ENCODE measurements at regions not wholly inside any gene's neighbourhood (a gene's known extent, or its start where the extent isn't known, plus 50 kb on each side); places are given as distances from the start of the nearest gene placed in this dataset.

GRCh38 chr2:14712111-14712510, 79.6 kb downstream of the LRATD1 start:
- no peak for TF ChIP-seq EZH2phosphoT487 (IDR thresholded peaks at IDR 0.05; ENCODE audit: low read depth)
- TF ChIP-seq, protein P1, sequence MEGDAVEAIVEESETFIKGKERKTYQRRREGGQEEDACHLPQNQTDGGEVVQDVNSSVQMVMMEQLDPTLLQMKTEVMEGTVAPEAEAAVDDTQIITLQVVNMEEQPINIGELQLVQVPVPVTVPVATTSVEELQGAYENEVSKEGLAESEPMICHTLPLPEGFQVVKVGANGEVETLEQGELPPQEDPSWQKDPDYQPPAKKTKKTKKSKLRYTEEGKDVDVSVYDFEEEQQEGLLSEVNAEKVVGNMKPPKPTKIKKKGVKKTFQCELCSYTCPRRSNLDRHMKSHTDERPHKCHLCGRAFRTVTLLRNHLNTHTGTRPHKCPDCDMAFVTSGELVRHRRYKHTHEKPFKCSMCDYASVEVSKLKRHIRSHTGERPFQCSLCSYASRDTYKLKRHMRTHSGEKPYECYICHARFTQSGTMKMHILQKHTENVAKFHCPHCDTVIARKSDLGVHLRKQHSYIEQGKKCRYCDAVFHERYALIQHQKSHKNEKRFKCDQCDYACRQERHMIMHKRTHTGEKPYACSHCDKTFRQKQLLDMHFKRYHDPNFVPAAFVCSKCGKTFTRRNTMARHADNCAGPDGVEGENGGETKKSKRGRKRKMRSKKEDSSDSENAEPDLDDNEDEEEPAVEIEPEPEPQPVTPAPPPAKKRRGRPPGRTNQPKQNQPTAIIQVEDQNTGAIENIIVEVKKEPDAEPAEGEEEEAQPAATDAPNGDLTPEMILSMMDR (IDR thresholded peaks at IDR 0.05; ENCODE audit: low read depth, low read length), result no peak
